Activated CD4-positive, alpha-beta T cell treated with anti-CD3 and anti-CD28 coated beads, Interleukin-2, amount 50 U/mL, for 1 hour (primary cell): ENCODE measurements at regions not wholly inside any gene's neighbourhood (a gene's known extent, or its start where the extent isn't known, plus 50 kb on each side); places are given as distances from the start of the nearest gene placed in this dataset.

Source experiments
- DNase-seq: peaks from one replicate; pipeline ENCODE4 v3.0.0-alpha.2; 2020

- no peak for DNase-seq
These were observed 110.1 kb upstream of the VEGFC start for GRCh38 chr4:176902710-176903323.

- no peak for DNase-seq
These were observed 114.0 kb upstream of the VEGFC start for GRCh38 chr4:176906709-176907108.

GRCh38 chr4:176910646-176911045 lies 117.9 kb upstream of the VEGFC start:
- DNase-seq, result no peak

GRCh38 chr4:176919631-176920030 lies 126.9 kb upstream of the VEGFC start:
- DNase-seq, result no peak

- DNase-seq, result no peak
These were observed 128.0 kb upstream of the VEGFC start for GRCh38 chr4:176920694-176921093.

GRCh38 chr4:176921256-176921655 lies 128.5 kb upstream of the VEGFC start:
- no peak for DNase-seq

GRCh38 chr4:176924238-176924637 lies 131.5 kb upstream of the VEGFC start:
- DNase-seq, result no peak

- DNase-seq, result no peak
These were observed 133.2 kb upstream of the VEGFC start for GRCh38 chr4:176925962-176926361.

GRCh38 chr4:176927117-176927516 lies 134.4 kb upstream of the VEGFC start:
- DNase-seq, result no peak

- DNase-seq, result no peak
These were observed 134.9 kb upstream of the VEGFC start for GRCh38 chr4:176927664-176928063.

GRCh38 chr4:176939445-176939844 lies 146.7 kb upstream of the VEGFC start:
- DNase-seq, result no peak

GRCh38 chr4:176945334-176945733 lies 152.6 kb upstream of the VEGFC start:
- DNase-seq, result no peak

GRCh38 chr4:176949029-176949428 lies 156.3 kb upstream of the VEGFC start:
- no peak for DNase-seq

GRCh38 chr4:176953021-176953420 lies 160.3 kb upstream of the VEGFC start:
- DNase-seq, result no peak

GRCh38 chr4:176957353-176958118 lies 164.8 kb upstream of the VEGFC start:
- DNase-seq, result no peak

- no peak for DNase-seq
These were observed 167.3 kb upstream of the VEGFC start for GRCh38 chr4:176959980-176960379.

- DNase-seq, result no peak
These were observed 170.4 kb upstream of the VEGFC start for GRCh38 chr4:176963121-176963520.

GRCh38 chr4:176964116-176964691 lies 171.5 kb upstream of the VEGFC start:
- DNase-seq, result no peak

- DNase-seq, result no peak
These were observed 174.9 kb upstream of the VEGFC start for GRCh38 chr4:176967586-176967985.

- no peak for DNase-seq
These were observed 175.4 kb upstream of the VEGFC start for GRCh38 chr4:176968094-176968493.

- DNase-seq, result no peak
These were observed 176.3 kb upstream of the VEGFC start for GRCh38 chr4:176969011-176969410.

- no peak for DNase-seq
These were observed 178.1 kb upstream of the VEGFC start for GRCh38 chr4:176970853-176971252.

- no peak for DNase-seq
These were observed 178.9 kb upstream of the VEGFC start for GRCh38 chr4:176971576-176972115.

- no peak for DNase-seq
These were observed 186.7 kb upstream of the VEGFC start for GRCh38 chr4:176979416-176979815.
